Neuronal stem cell (in vitro differentiated cells): ENCODE measurements at regions not wholly inside any gene's neighbourhood (a gene's known extent, or its start where the extent isn't known, plus 50 kb on each side); places are given as distances from the start of the nearest gene placed in this dataset.

Source experiments
- DNase-seq: peaks from one replicate; pipeline ENCODE4 v3.0.0-alpha.2; 2013; ENCODE audit warnings: low spot score
- H2AFZ ChIP-seq: one replicate; pipeline ENCODE4 v1.6.1; 2013; ENCODE audit warnings: mild to moderate bottlenecking, low read length, inconsistent platforms
- H2AK5ac ChIP-seq: 2 replicates; pipeline ENCODE4 v1.6.1; 2013; ENCODE audit warnings: low read depth, mild to moderate bottlenecking, inconsistent platforms, low read length, moderate library complexity, mixed read lengths
- H2BK120ac ChIP-seq: 2 replicates; pipeline ENCODE4 v1.6.1; 2013; ENCODE audit warnings: low read depth, mild to moderate bottlenecking, inconsistent platforms, low read length, moderate library complexity, mixed read lengths
- H2BK12ac ChIP-seq: one replicate; pipeline ENCODE4 v1.6.1; 2013; ENCODE audit warnings: low read length, inconsistent platforms
- H2BK15ac ChIP-seq: 2 replicates; pipeline ENCODE4 v1.6.1; 2013; ENCODE audit warnings: mild to moderate bottlenecking, low read length, inconsistent platforms, mixed read lengths
- H2BK5ac ChIP-seq: one replicate; pipeline ENCODE4 v1.6.1; 2013; ENCODE audit warnings: inconsistent platforms, mild to moderate bottlenecking, low read length, moderate library complexity
- H3K14ac ChIP-seq: one replicate; pipeline ENCODE4 v1.6.1; 2013; ENCODE audit warnings: low read length, inconsistent platforms
- H3K18ac ChIP-seq: 2 replicates; pipeline ENCODE4 v1.6.1; 2013; ENCODE audit warnings: low read length, inconsistent platforms
- H3K23ac ChIP-seq: 2 replicates; pipeline ENCODE4 v1.6.1; 2013; ENCODE audit warnings: low read depth, mild to moderate bottlenecking, mixed read lengths, low read length, inconsistent platforms; ENCODE audit not compliant: poor library complexity
- H3K27ac ChIP-seq: replicated peaks from 3 replicates; pipeline ENCODE4 v1.5.1; 2013; ENCODE audit warnings: low read length, inconsistent platforms
- H3K27me3 ChIP-seq, 3 experiments: 2 replicates each; pipeline ENCODE4 v1.6.1; 2013; ENCODE audit warnings: low read length in 3 of 3, mild to moderate bottlenecking in 2 of 3, inconsistent platforms in 1 of 3, low read depth in 1 of 3, mixed read lengths in 1 of 3, moderate library complexity in 1 of 3; ENCODE audit not compliant: control insufficient read depth in 3 of 3, insufficient read depth in 3 of 3
- H3K36me3 ChIP-seq, 2 donors: replicated peaks in 1 of 2; 2 replicates each; pipeline ENCODE4 v1.6.1; 2013; ENCODE audit warnings: low read length in 2 of 2; ENCODE audit not compliant: control insufficient read depth in 2 of 2, insufficient read depth in 2 of 2
- H3K4ac ChIP-seq: 2 replicates; pipeline ENCODE4 v1.6.1; 2013; ENCODE audit warnings: inconsistent platforms, mild to moderate bottlenecking, low read length, moderate library complexity
- H3K4me1 ChIP-seq, 2 donors: 1 replicate in 1 of 2; 2 replicates in 1 of 2; pipeline ENCODE4 v1.6.1; 2013; ENCODE audit warnings: low read length in 2 of 2, low read depth in 1 of 2; ENCODE audit not compliant: control insufficient read depth in 2 of 2, insufficient read depth in 1 of 2
- H3K4me2 ChIP-seq: one replicate; pipeline ENCODE4 v1.6.1; 2013; ENCODE audit warnings: mild to moderate bottlenecking, low read length, inconsistent platforms; ENCODE audit not compliant: insufficient read depth, poor library complexity, severe bottlenecking
- H3K4me3 ChIP-seq, 2 donors: 2 replicates each; pipeline ENCODE4 v1.5.1; 2013; ENCODE audit warnings: low read length in 2 of 2, mild to moderate bottlenecking in 2 of 2, inconsistent platforms in 1 of 2, moderate library complexity in 1 of 2
- H3K79me1 ChIP-seq: one replicate; pipeline ENCODE4 v1.6.1; 2013; ENCODE audit warnings: low read depth, mild to moderate bottlenecking, inconsistent platforms, low read length, moderate library complexity
- H3K9ac ChIP-seq: one replicate; pipeline ENCODE4 v1.6.1; 2013; ENCODE audit warnings: mild to moderate bottlenecking, low read depth, low read length, inconsistent platforms; ENCODE audit not compliant: poor library complexity
- H3K9me3 ChIP-seq, 2 donors: replicated peaks in 1 of 2; 2 replicates each; pipeline versions ENCODE3 to v1.6.1; 2013; ENCODE audit warnings: low read length in 2 of 2, mild to moderate bottlenecking in 2 of 2, inconsistent platforms in 1 of 2, low read depth in 1 of 2, mixed read lengths in 1 of 2, moderate library complexity in 1 of 2; ENCODE audit not compliant: control insufficient read depth in 2 of 2, insufficient read depth in 1 of 2
- H4K8ac ChIP-seq: one replicate; pipeline ENCODE4 v1.6.1; 2013; ENCODE audit warnings: low read depth, mild to moderate bottlenecking, inconsistent platforms, low read length, moderate library complexity
- H4K91ac ChIP-seq: one replicate; pipeline ENCODE4 v1.6.1; 2013; ENCODE audit warnings: low read length, low read depth, mild to moderate bottlenecking, inconsistent platforms; ENCODE audit not compliant: poor library complexity
- WGBS, 2 donors: extraction: QIAGEN DNeasy Blood & Tissue Kit; methylation state at CpG; one replicate each; pipeline ENCODE4 v1.1.7; 2013; ENCODE audit warnings: missing lambda C conversion rate in 2 of 2, mixed read lengths in 1 of 2; ENCODE audit not compliant: insufficient read length in 2 of 2, insufficient replicate concordance in 1 of 2; ENCODE audit errors: extremely low coverage in 2 of 2; 5-methylcytosine and 5-hydroxymethylcytosine counted together

GRCh38 chr11:130801333-130802122 is 114.8 kb downstream of the SNX19 start:
- peaks cover 0 to 3% of the 10 kb centered on the region in 2 donors for H3K4me1 ChIP-seq
- H2BK15ac ChIP-seq = no peak overlapping the region
- H4K91ac ChIP-seq = no peak overlapping the region
- no peak overlapping the region for H2BK120ac ChIP-seq
- H2BK5ac ChIP-seq = no peak overlapping the region
- H3K23ac ChIP-seq = no peak overlapping the region
- H2AFZ ChIP-seq = no peak overlapping the region
- H3K27me3 ChIP-seq = peaks cover 0 to 2% (median 0%) of the 10 kb centered on the region in 3 experiments
- H4K8ac ChIP-seq = no peak overlapping the region
- no CpG with 5 or more reads among the region's 6 CpGs for WGBS, 2 donors
- H3K27ac ChIP-seq = no peak overlapping the region
- no peak for DNase-seq
- no peaks in the 10 kb centered on the region for H3K36me3 ChIP-seq
- no peak overlapping the region for H3K18ac ChIP-seq
- H3K9ac ChIP-seq = no peak overlapping the region
- no peak overlapping the region for H3K4ac ChIP-seq
- H3K9me3 ChIP-seq = no peaks in the 10 kb centered on the region
- H3K14ac ChIP-seq = no peak overlapping the region
- no peak overlapping the region for H3K4me2 ChIP-seq
- H3K79me1 ChIP-seq = no peaks in the 10 kb centered on the region
- H2AK5ac ChIP-seq = no peak overlapping the region
- H3K4me3 ChIP-seq = no peak overlapping the region
- H2BK12ac ChIP-seq = no peak overlapping the region

GRCh38 chr11:130802567-130802966 is 113.7 kb downstream of the SNX19 start:
- DNase-seq = no peak
- no CpG with 5 or more reads among the region's 2 CpGs for WGBS, 2 donors

DNA sequence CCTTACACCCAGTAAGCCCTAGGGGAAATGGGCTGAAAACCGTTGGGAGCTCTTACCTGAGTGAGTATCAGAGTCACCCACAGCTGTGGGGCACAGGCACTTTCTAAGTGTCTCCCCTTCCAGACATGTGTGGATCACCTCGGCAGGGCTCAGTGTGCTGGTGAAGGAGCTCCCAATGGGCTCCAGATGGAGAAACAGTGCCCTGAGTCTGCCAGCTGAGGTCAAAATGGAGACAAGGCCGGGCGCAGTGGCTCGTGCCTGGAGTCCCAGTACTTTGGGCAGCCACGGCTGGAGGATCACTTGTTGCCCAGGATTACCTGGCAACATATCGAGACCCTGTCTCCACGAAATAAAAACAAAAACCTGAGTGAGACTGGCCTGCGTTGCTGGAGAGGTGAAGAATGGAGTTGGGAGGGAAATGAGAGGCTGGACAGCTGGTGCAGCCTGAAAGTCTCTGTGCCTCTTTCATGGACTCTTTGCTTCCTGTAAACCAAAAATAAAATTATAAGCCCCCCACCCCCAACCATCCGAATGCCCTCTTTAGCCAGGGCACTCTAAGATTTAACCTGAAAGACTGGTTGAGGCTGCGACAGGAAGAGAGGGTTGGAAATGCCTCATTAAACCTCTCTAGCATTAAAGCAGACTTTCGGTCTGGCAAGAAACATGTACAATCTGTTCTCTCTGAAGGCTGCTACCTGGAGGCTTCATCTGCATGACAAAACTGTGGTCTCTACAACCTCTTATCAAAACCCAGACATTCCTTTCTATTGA is 111.8 kb downstream of the SNX19 start:
- no peak overlapping the region for H2BK15ac ChIP-seq
- H2AFZ ChIP-seq = no peak overlapping the region
- H3K79me1 ChIP-seq = no peaks in the 10 kb centered on the region
- peak overlapping the region; percentile 60 for H2BK12ac ChIP-seq
- no peak overlapping the region for H2AK5ac ChIP-seq
- no peak overlapping the region for H3K4ac ChIP-seq
- DNase-seq = no peak
- peak overlapping the region; percentile 16 for H3K18ac ChIP-seq
- H3K4me3 ChIP-seq = no peak overlapping the region
- no peak overlapping the region for H3K9ac ChIP-seq
- H3K23ac ChIP-seq = no peak overlapping the region
- H4K8ac ChIP-seq = no peak overlapping the region
- H3K9me3 ChIP-seq = no peaks in the 10 kb centered on the region
- no peaks in the 10 kb centered on the region for H3K36me3 ChIP-seq
- H3K27me3 ChIP-seq = peaks cover 0 to 4% (median 0%) of the 10 kb centered on the region in 3 experiments
- WGBS, 2 donors = no CpG with 5 or more reads among the region's 12 CpGs
- H3K4me2 ChIP-seq = no peak overlapping the region
- peak overlapping the region; percentile 47 for H3K14ac ChIP-seq
- no peak overlapping the region for H2BK120ac ChIP-seq
- no peak overlapping the region for H3K27ac ChIP-seq
- no peak overlapping the region for H4K91ac ChIP-seq
- H2BK5ac ChIP-seq = no peak overlapping the region
- peaks cover 0 to 10% of the 10 kb centered on the region in 2 donors for H3K4me1 ChIP-seq

More at GRCh38 chr11:130802567-130802966, 113.7 kb downstream of the SNX19 start:
- H3K9ac ChIP-seq = no peak overlapping the region
- no peak overlapping the region for H2BK5ac ChIP-seq
- H3K79me1 ChIP-seq = no peaks in the 10 kb centered on the region
- no peak overlapping the region for H2AFZ ChIP-seq
- H4K91ac ChIP-seq = no peak overlapping the region
- H3K18ac ChIP-seq = no peak overlapping the region
- no peaks in the 10 kb centered on the region for H3K36me3 ChIP-seq
- no peak overlapping the region for H2BK15ac ChIP-seq
- no peak overlapping the region for H3K23ac ChIP-seq
- no peak overlapping the region for H3K14ac ChIP-seq
- no peak overlapping the region for H3K4ac ChIP-seq
- H4K8ac ChIP-seq = no peak overlapping the region
- no peak overlapping the region for H2BK120ac ChIP-seq
- H3K4me2 ChIP-seq = no peak overlapping the region
- no peak overlapping the region for H2BK12ac ChIP-seq
- H2AK5ac ChIP-seq = no peak overlapping the region
- H3K27me3 ChIP-seq = no peaks in the 10 kb centered on the region
- H3K27ac ChIP-seq = no peak overlapping the region
- peaks cover 0 to 10% of the 10 kb centered on the region in 2 donors for H3K4me1 ChIP-seq
- H3K9me3 ChIP-seq = no peaks in the 10 kb centered on the region
- no peak overlapping the region for H3K4me3 ChIP-seq

DNA sequence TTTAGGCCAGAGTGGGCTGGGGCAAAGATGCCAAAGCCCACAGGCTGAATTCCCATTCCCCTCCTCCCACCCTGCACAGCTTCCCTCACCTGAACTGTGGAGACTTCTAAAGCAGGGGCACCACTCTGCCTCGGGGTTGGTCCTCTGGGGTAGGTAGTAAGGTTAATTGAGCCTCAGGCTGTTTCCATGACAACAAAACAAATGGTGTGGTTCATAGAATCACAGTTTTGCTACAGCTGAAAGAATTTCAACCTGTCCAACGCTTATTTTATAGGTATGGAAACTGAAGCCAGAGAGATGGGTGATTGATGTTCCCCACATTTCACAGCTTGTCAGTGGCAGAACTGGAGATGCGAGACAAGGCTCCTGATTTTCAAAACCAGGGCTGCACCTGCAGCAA is 109.5 kb downstream of the SNX19 start:
- Histone ChIP-seq H3K14ac (no peak overlapping the region), H3K9me3 (no peaks in the 10 kb centered on the region), H3K4ac (no peak overlapping the region), H2BK12ac (no peak overlapping the region), H3K4me2 (no peak overlapping the region), H3K36me3 (no peaks in the 10 kb centered on the region), H2BK5ac (no peak overlapping the region), H3K9ac (no peak overlapping the region), H4K91ac (no peak overlapping the region), H3K23ac (no peak overlapping the region), H3K4me3 (no peak overlapping the region), H3K27ac (no peak overlapping the region), H4K8ac (no peak overlapping the region), H3K27me3 (peaks cover 0 to 4% (median 0%) of the 10 kb centered on the region in 3 experiments), H2AK5ac (no peak overlapping the region), H2BK15ac (no peak overlapping the region), H3K18ac (no peak overlapping the region), H3K4me1 (peaks cover 0 to 7% of the 10 kb centered on the region in 2 donors), H2BK120ac (no peak overlapping the region), H2AFZ (no peak overlapping the region), H3K79me1 (no peaks in the 10 kb centered on the region)
- WGBS, 2 donors = no CpG with 5 or more reads among the region's 3 CpGs
- DNase-seq = no peak
